HUES6 (cell line): ENCODE measurements at regions not wholly inside any gene's neighbourhood (a gene's known extent, or its start where the extent isn't known, plus 50 kb on each side); places are given as distances from the start of the nearest gene placed in this dataset.

Source experiments
- H3K27ac ChIP-seq: 2 replicates; pipeline ENCODE4 v1.7.0; 2013; ENCODE audit warnings: low read depth, mild to moderate bottlenecking, low read length, inconsistent platforms
- H3K27me3 ChIP-seq: 2 replicates; pipeline ENCODE4 v1.6.1; 2013; ENCODE audit warnings: low read length; ENCODE audit not compliant: control insufficient read depth, insufficient read depth
- H3K36me3 ChIP-seq: 2 replicates; pipeline ENCODE4 v1.6.1; 2013; ENCODE audit warnings: low read length; ENCODE audit not compliant: control insufficient read depth, insufficient read depth
- H3K4me1 ChIP-seq: 2 replicates; pipeline ENCODE4 v1.6.1; 2013; ENCODE audit warnings: low read length; ENCODE audit not compliant: control insufficient read depth, insufficient read depth
- H3K4me3 ChIP-seq: 2 replicates; pipeline ENCODE4 v1.5.1; 2013; ENCODE audit warnings: low read depth, low read length
- H3K9ac ChIP-seq: one replicate; pipeline ENCODE4 v1.6.1; 2013; ENCODE audit warnings: mild to moderate bottlenecking, low read length
- H3K9me3 ChIP-seq: 2 replicates; pipeline ENCODE4 v1.6.1; 2013; ENCODE audit warnings: low read depth, low read length; ENCODE audit not compliant: control insufficient read depth, insufficient read depth

- H3K4me3 ChIP-seq = no peak overlapping the region
- no peak overlapping the region for H3K9ac ChIP-seq
- H3K36me3 ChIP-seq = no peaks in the 10 kb centered on the region
Measured at GRCh38 chr10:123573236-123574108, 92.7 kb upstream of the GPR26 start.

DNA sequence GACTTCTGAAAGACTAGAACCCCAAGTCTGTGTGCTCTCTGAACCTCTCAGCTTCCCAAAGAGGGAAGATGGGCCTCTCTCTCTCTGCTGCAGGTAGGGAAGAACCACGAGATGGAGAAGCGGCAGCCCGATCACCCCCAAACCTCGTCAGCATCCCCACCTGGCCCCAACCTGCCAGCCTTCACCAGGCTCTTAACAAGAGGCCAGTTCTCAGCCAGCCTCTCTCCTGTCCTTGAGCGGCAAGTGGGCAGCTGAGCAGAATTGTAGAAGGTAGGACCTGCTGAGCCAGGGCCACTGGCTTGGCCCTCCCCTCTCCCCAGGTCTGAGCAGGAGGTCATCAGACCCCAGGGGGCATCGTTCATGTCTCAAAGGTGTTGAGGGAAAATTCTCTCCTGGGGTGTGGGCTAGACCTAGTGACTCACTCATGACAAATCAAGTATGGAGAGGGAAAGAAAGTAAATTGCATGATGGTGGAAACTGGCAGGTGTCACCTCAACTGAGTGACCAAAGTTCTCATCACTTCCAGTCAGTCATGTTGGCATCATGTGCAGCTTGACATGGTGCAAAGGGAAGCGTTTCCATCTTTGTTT is 92.0 kb upstream of the GPR26 start:
- Histone ChIP-seq H3K27ac (no peak overlapping the region), H3K9me3 (no peaks in the 10 kb centered on the region), H3K27me3 (no peaks in the 10 kb centered on the region; the same call in 1 of the 2 replicates), H3K9ac (no peak overlapping the region), H3K36me3 (no peaks in the 10 kb centered on the region), H3K4me3 (no peak overlapping the region), H3K4me1 (peaks cover 4% of the 10 kb centered on the region; the same call in 1 of the 2 replicates)

More at GRCh38 chr10:123573236-123574108, 92.7 kb upstream of the GPR26 start:
- no peaks in the 10 kb centered on the region; the same call in 1 of the 2 replicates for H3K27me3 ChIP-seq
- no peaks in the 10 kb centered on the region for H3K9me3 ChIP-seq
- no peak overlapping the region for H3K27ac ChIP-seq
- peaks cover 4% of the 10 kb centered on the region; the same call in 1 of the 2 replicates for H3K4me1 ChIP-seq

- H3K27ac ChIP-seq = no peak overlapping the region
- peaks cover 7% of the 10 kb centered on the region for H3K27me3 ChIP-seq
- H3K4me1 ChIP-seq = peaks cover 4% of the 10 kb centered on the region; the same call in 1 of the 2 replicates
- H3K36me3 ChIP-seq = no peaks in the 10 kb centered on the region
- no peak overlapping the region for H3K4me3 ChIP-seq
- no peaks in the 10 kb centered on the region for H3K9me3 ChIP-seq
- no peak overlapping the region for H3K9ac ChIP-seq
Measured at GRCh38 chr10:123575105-123575504, 91.0 kb upstream of the GPR26 start.

DNA sequence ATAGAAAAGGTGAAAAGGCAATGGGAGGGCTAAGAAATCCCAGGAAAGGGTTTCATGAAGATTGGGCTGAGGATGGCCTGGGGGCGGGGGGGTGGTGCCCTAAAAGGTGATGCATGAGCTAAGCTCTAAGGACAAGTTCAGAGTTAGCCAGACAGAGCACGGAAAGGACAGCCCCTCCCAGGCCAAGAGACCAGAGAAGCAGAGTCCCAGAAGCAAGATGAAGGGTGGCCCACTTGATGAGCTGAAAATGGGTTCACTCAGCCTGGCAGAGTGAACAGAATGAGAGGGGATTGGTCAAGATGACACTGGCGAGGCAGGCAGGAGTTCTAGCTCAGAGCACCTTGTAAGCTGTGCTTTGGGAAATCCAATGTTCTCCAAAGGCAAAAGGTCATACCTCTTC is 89.4 kb upstream of the GPR26 start:
- Histone ChIP-seq H3K27ac (no peak overlapping the region), H3K9ac (no peak overlapping the region), H3K27me3 (peaks cover 13% of the 10 kb centered on the region), H3K4me3 (no peak overlapping the region), H3K4me1 (peaks cover 4% of the 10 kb centered on the region; the same call in 1 of the 2 replicates), H3K36me3 (no peaks in the 10 kb centered on the region), H3K9me3 (no peaks in the 10 kb centered on the region)

DNA sequence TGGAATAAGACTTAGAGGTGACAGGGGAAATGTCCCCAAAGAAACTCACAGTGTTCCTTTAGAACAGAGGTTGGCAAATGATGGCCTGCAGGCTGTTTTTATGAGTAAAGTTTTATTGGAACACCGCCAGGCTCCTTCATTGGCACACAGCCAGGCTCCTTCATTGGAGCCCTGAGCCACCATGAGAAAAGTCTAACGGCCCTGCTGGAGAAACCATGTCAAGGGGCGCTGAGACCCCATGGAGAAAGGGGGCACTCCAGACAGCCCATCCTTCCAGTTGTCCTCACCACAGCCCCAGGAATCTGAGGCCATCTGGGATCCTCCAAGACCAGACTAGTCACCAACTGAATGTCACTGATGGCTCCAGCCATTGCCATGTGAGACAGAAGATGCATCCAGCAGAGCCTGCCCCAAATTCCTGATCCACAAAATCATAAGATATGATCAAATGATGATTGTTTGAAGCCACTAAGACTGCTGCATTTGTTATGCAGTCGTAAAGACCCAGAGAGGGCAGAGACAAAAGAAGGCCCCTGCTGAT is 88.2 kb upstream of the GPR26 start:
- Histone ChIP-seq H3K9me3 (no peaks in the 10 kb centered on the region), H3K36me3 (no peaks in the 10 kb centered on the region), H3K27me3 (peaks cover 18% of the 10 kb centered on the region), H3K27ac (no peak overlapping the region), H3K4me1 (peaks cover 2% of the 10 kb centered on the region; the same call in 1 of the 2 replicates), H3K4me3 (no peak overlapping the region), H3K9ac (no peak overlapping the region)

- no peaks in the 10 kb centered on the region for H3K9me3 ChIP-seq
- no peak overlapping the region for H3K9ac ChIP-seq
- H3K27ac ChIP-seq = no peak overlapping the region
- no peaks in the 10 kb centered on the region for H3K4me1 ChIP-seq
- no peak overlapping the region for H3K4me3 ChIP-seq
- H3K36me3 ChIP-seq = no peaks in the 10 kb centered on the region
- peaks cover 24% of the 10 kb centered on the region for H3K27me3 ChIP-seq
Measured at GRCh38 chr10:123578721-123579120, 87.4 kb upstream of the GPR26 start.

- H3K27ac ChIP-seq = no peak overlapping the region
- no peaks in the 10 kb centered on the region for H3K36me3 ChIP-seq
- peaks cover 24% of the 10 kb centered on the region for H3K27me3 ChIP-seq
- H3K4me3 ChIP-seq = no peak overlapping the region
- peaks cover 9% of the 10 kb centered on the region for H3K4me1 ChIP-seq
- H3K9me3 ChIP-seq = no peaks in the 10 kb centered on the region
- H3K9ac ChIP-seq = no peak overlapping the region
Measured at GRCh38 chr10:123579675-123580074, 86.5 kb upstream of the GPR26 start.

DNA sequence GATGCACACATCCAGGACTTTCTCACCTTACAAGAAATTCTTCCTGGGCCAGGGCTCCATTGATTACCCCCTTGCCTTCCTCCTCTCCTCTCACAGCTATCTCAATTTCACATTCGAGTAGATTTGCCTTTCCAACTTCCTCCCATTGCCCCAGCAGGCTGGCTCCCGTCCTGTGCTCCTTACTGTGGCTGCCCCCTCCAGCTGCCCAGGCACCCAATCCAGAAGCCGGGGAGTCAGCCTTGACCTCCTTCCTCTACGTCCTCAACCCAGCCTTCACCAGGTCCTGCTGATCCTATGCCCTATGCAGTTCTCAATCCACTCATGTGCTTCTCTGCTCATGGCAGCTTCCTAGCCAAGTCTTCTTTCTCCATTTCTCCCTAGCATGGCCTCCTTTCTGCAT is 85.7 kb upstream of the GPR26 start:
- Histone ChIP-seq H3K36me3 (no peaks in the 10 kb centered on the region), H3K27me3 (peaks cover 24% of the 10 kb centered on the region), H3K4me1 (peaks cover 11% of the 10 kb centered on the region), H3K27ac (no peak overlapping the region), H3K9me3 (no peaks in the 10 kb centered on the region), H3K4me3 (no peak overlapping the region), H3K9ac (no peak overlapping the region)

- peaks cover 16% of the 10 kb centered on the region for H3K4me1 ChIP-seq
- peaks cover 24% of the 10 kb centered on the region for H3K27me3 ChIP-seq
- no peaks in the 10 kb centered on the region for H3K9me3 ChIP-seq
- H3K36me3 ChIP-seq = no peaks in the 10 kb centered on the region
- no peak overlapping the region for H3K27ac ChIP-seq
- no peak overlapping the region for H3K4me3 ChIP-seq
- no peak overlapping the region for H3K9ac ChIP-seq
Measured at GRCh38 chr10:123581656-123582055, 84.5 kb upstream of the GPR26 start.

DNA sequence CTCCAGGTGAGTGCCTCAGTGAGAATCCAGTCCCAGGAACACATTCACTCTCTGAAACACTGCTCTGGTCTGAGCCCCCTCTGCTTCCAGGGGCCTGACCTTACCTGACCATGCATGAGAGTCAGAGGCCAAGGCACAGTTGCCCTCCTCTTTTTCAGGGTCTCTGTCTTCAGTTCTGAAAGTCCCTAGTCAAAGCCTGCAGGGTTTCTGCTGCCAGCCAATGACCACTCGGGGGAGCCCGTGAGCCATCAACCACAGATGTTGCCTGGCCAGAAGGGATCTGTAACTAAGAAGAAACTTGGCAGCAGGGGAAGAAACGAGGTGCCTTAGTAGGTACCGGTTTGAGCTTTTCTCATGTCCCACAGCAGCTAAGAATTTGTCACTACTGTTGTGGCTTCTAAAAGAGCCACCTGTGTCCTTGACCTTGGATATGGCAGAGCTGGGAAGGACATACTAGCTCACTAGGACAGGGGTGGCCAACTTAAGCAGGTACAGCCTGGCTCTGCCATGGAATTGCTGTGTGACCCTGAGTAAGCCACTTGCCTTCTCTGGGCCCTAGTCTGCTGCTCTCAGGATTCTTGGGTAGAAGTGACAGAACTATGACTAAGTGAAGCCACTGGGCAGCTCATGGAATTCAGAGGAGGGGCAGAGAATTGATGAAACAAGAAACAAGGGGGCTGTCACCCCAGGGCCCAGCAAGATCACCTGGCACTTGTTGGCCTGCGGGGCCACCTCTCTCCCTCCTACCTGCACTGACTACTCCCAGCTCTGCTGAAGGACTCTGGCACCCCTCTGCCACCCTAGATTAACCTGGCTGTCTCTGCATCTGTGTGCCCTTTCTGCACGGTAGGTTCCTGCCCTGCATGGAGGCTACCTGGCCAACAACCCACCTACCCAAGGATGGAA is 83.8 kb upstream of the GPR26 start:
- H3K36me3 ChIP-seq = no peaks in the 10 kb centered on the region
- no peak overlapping the region for H3K4me3 ChIP-seq
- no peak overlapping the region for H3K9ac ChIP-seq
- H3K9me3 ChIP-seq = no peaks in the 10 kb centered on the region
- peaks cover 24% of the 10 kb centered on the region for H3K27me3 ChIP-seq
- peaks cover 16% of the 10 kb centered on the region for H3K4me1 ChIP-seq
- H3K27ac ChIP-seq = no peak overlapping the region
